PC-3 (cell line): ENCODE measurements at regions not wholly inside any gene's neighbourhood (a gene's known extent, or its start where the extent isn't known, plus 50 kb on each side); places are given as distances from the start of the nearest gene placed in this dataset.

ENCODE experiments used
- ATAC-seq: fragments of 200-7000 bp; cut with Tn5 transposase; 2 replicates; pipeline ENCODE4 v1.9.1; 2020; ENCODE audit warnings: mild to moderate bottlenecking, moderate library complexity
- BruUV-seq: library from RNA; stranded (reverse); fragments of 400-500 nt; replicated peaks from 2 replicates; lab custom pipeline; 2021; lab: Mats Ljungman, UMichigan
- CTCF ChIA-PET: fragments of 300-600 bp; sonication (Branson Sonifier 250); formaldehyde crosslinking; loops from one replicate; lab custom pipeline; 2022; ENCODE audit warnings: antibody characterized with exemption; lab: Charles Lee
- POLR2A ChIA-PET: fragments of 300-600 bp; sonication (Branson Sonifier 250); formaldehyde crosslinking; loops from one replicate; lab custom pipeline; 2022; ENCODE audit warnings: antibody characterized with exemption; ENCODE audit not compliant: unreplicated experiment; lab: Charles Lee
- DNase-seq: peaks from one replicate; pipeline ENCODE4 v3.0.0-alpha.2; 2015
- H2AFZ ChIP-seq: fragments of 300-600 bp; sonication (generic); 2 replicates; pipeline ENCODE4 v1.6.0; 2016; ENCODE audit warnings: antibody characterized with exemption, low read length
- H3F3A ChIP-seq: fragments of 300-600 bp; sonication (generic); one replicate; pipeline ENCODE4 v1.6.0; 2017; ENCODE audit warnings: antibody characterized with exemption, low read length, control low read depth, mild to moderate bottlenecking; ENCODE audit not compliant: unreplicated experiment
- H3K27ac ChIP-seq: fragments of 300-600 bp; sonication (generic); 2 replicates; pipeline ENCODE4 v1.5.1; 2016; ENCODE audit warnings: mild to moderate bottlenecking, low read length
- H3K27me3 ChIP-seq: fragments of 300-600 bp; sonication (generic); 2 replicates; pipeline ENCODE4 v1.6.1; 2016; ENCODE audit warnings: low read length, mixed read lengths
- H3K36me3 ChIP-seq: fragments of 300-600 bp; sonication (generic); 2 replicates; pipeline ENCODE4 v1.6.1; 2016; ENCODE audit warnings: low read depth, mixed run types, low read length, mixed read lengths
- H3K4me1 ChIP-seq: fragments of 300-600 bp; sonication (generic); 2 replicates; pipeline ENCODE4 v1.5.1; 2016; ENCODE audit warnings: low read length; ENCODE audit not compliant: insufficient read depth
- H3K4me2 ChIP-seq: fragments of 300-600 bp; sonication (generic); 2 replicates; pipeline ENCODE4 v1.6.0; 2016; ENCODE audit warnings: low read length
- H3K4me3 ChIP-seq: fragments of 300-600 bp; sonication (generic); 2 replicates; pipeline ENCODE4 v1.5.1; 2016; ENCODE audit warnings: mild to moderate bottlenecking, low read length, mixed read lengths
- H3K79me2 ChIP-seq: fragments of 300-600 bp; sonication (generic); 2 replicates; pipeline ENCODE4 v1.6.1; 2017; ENCODE audit warnings: low read length, mixed read lengths
- H3K9ac ChIP-seq: fragments of 300-600 bp; sonication (generic); 2 replicates; pipeline ENCODE4 v1.6.0; 2016; ENCODE audit warnings: mild to moderate bottlenecking, low read length
- H3K9me2 ChIP-seq: fragments of 300-600 bp; sonication (generic); replicated peaks from 2 replicates; pipeline ENCODE4 v1.6.1; 2016; ENCODE audit warnings: mixed run types, low read length, mixed read lengths
- H3K9me3 ChIP-seq: fragments of 300-600 bp; sonication (generic); 2 replicates; pipeline ENCODE4 v1.6.1; 2016; ENCODE audit warnings: low read length, mixed read lengths
- H4K20me1 ChIP-seq: fragments of 300-600 bp; sonication (generic); 2 replicates; pipeline ENCODE4 v1.6.1; 2016; ENCODE audit warnings: low read length, mixed read lengths
- EZH2 ChIP-seq: fragments of 300-600 bp; sonication (generic); IDR thresholded peaks from one replicate; pipeline ENCODE4 v1.6.1; 2017; ENCODE audit warnings: antibody characterized with exemption, mild to moderate bottlenecking, low read length; ENCODE audit not compliant: unreplicated experiment
- EZH2phosphoT487 ChIP-seq: fragments of 300-600 bp; sonication (generic); IDR thresholded peaks from 2 replicates; pipeline ENCODE4 v1.6.1; 2018; ENCODE audit warnings: mild to moderate bottlenecking, antibody characterized with exemption, low read length, borderline replicate concordance
- intact Hi-C: fragments of 100-400 bp; cut with micrococcal nuclease; formaldehyde crosslinking; loops from 2 replicates; pipeline ENCODE4 v1.9.0; 2023
- TF ChIP-seq, protein P1 (sequence below): fragments of 300-600 bp; sonication (generic); conservative IDR thresholded peaks from 2 replicates; pipeline ENCODE4 v1.5.1; 2017; ENCODE audit warnings: antibody characterized with exemption, low read depth, mild to moderate bottlenecking, low read length

DNA sequence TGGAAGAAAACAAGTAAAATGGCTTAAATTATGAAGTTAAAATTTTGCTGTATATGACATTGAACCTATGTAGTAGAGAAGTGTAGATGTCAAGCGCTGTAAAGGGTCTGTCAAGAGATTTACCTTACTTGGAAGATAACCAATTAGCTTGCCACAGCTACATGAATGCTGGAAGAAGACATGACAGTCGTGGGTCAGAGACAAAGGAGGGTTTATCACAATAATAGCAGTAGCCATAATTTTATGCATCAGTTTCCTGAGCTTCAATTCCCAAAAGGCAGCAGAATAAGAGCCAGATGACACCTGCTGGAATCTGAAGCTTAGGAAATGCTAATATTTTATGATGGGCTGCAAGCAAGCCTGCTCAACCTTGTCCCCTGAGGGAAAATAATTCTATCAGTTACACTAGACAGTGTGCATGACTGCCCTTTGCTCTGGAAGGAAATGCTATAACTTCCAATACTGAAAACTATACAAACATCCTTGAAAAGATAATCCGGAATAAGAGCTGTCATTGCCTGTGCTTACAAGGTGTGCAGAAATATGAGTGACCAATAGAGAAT lies 292.9 kb downstream of the PRDM5 start:
- no peaks in the 10 kb centered on the region for H3K79me2 ChIP-seq
- TF ChIP-seq EZH2phosphoT487 (no peak), EZH2 (no peak)
- TF ChIP-seq, protein P1, sequence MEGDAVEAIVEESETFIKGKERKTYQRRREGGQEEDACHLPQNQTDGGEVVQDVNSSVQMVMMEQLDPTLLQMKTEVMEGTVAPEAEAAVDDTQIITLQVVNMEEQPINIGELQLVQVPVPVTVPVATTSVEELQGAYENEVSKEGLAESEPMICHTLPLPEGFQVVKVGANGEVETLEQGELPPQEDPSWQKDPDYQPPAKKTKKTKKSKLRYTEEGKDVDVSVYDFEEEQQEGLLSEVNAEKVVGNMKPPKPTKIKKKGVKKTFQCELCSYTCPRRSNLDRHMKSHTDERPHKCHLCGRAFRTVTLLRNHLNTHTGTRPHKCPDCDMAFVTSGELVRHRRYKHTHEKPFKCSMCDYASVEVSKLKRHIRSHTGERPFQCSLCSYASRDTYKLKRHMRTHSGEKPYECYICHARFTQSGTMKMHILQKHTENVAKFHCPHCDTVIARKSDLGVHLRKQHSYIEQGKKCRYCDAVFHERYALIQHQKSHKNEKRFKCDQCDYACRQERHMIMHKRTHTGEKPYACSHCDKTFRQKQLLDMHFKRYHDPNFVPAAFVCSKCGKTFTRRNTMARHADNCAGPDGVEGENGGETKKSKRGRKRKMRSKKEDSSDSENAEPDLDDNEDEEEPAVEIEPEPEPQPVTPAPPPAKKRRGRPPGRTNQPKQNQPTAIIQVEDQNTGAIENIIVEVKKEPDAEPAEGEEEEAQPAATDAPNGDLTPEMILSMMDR, result no peak
- H3K9ac ChIP-seq, result no peak overlapping the region
- DNase-seq (no peak), ATAC-seq (no peak)
- H3K4me2 ChIP-seq, result no peak overlapping the region
- H3K9me3 ChIP-seq, result no peaks in the 10 kb centered on the region
- H2AFZ ChIP-seq, result no peak overlapping the region
- H3K4me1 ChIP-seq, result no peaks in the 10 kb centered on the region
- no peaks in the 10 kb centered on the region for H4K20me1 ChIP-seq
- POLR2A ChIA-PET, result no interaction called here
- H3K4me3 ChIP-seq, result no peak overlapping the region
- H3K27ac ChIP-seq, result no peak overlapping the region
- intact Hi-C loops, result no loop called here
- CTCF ChIA-PET, result no interaction called here
- H3K9me2 ChIP-seq, result no peaks in the 10 kb centered on the region
- no peaks in the 10 kb centered on the region for H3K27me3 ChIP-seq
- H3F3A ChIP-seq, result no peaks in the 10 kb centered on the region
- BruUV-seq, result no TSS peak
- no peaks in the 10 kb centered on the region for H3K36me3 ChIP-seq

DNA sequence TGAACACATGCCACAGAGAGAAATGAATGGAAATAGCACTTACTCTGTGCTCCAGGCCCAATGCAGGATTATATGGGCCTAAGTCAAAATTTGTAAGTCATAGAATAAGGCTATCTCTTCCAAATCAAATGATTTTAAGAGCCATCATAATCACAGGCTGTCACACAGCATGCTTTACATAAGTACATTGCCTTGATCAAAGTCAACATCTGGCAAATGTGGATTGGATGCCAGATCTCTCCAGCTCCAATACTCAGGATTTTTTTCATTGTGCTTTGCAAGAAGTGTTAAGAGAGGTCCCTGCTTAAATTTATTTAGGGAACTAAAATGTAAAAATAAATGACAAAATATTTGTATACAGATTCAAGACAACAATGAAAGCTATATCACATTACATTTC lies 299.9 kb downstream of the PRDM5 start:
- BruUV-seq, result no TSS peak
- Histone ChIP-seq H3K27me3 (peaks cover 6% of the 10 kb centered on the region; the same call in 1 of the 2 replicates), H3K9me3 (no peaks in the 10 kb centered on the region), H3K36me3 (no peaks in the 10 kb centered on the region), H3K27ac (no peak overlapping the region), H3K4me2 (no peak overlapping the region), H3K4me3 (no peak overlapping the region), H3K79me2 (no peaks in the 10 kb centered on the region), H3K9ac (no peak overlapping the region), H3F3A (no peaks in the 10 kb centered on the region), H2AFZ (no peak overlapping the region), H4K20me1 (no peaks in the 10 kb centered on the region), H3K9me2 (no peaks in the 10 kb centered on the region), H3K4me1 (no peaks in the 10 kb centered on the region)
- DNase-seq, result no peak
- POLR2A ChIA-PET, result no interaction called here
- no peak for ATAC-seq
- intact Hi-C loops, result no loop called here
- TF ChIP-seq EZH2phosphoT487 (no peak), EZH2 (no peak)
- TF ChIP-seq, protein P1, result no peak
- CTCF ChIA-PET, result no interaction called here

DNA sequence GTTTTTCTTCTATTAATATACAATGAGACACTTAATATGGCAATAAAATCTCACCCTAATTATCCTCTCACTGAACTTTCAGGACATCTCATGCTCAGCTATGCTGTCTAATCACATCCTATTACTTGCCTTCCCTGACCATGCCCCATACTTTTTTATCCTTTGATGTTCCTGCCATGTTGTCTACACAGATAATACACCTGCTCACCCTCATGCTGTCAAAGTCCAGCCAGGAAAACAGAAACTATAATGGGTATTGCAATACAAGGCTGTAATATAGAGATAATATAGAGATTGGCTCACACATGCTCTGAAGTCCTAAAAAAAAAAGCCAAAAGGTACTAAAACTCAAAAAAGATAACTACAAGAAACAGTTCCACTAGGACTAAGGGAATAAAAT lies 305.4 kb downstream of the PRDM5 start:
- no peaks in the 10 kb centered on the region for H3K27me3 ChIP-seq
- intact Hi-C loops, result no loop called here
- ATAC-seq (no peak), DNase-seq (no peak)
- H3K9me2 ChIP-seq, result no peaks in the 10 kb centered on the region
- no peak overlapping the region for H2AFZ ChIP-seq
- H3K4me1 ChIP-seq, result no peaks in the 10 kb centered on the region
- no peak for TF ChIP-seq EZH2phosphoT487
- TF ChIP-seq, protein P1, result no peak
- TF ChIP-seq EZH2, result no peak
- no peak overlapping the region for H3K9ac ChIP-seq
- H3K4me2 ChIP-seq, result no peak overlapping the region
- no peaks in the 10 kb centered on the region for H3K79me2 ChIP-seq
- ChIA-PET CTCF (no interaction called here), POLR2A (no interaction called here)
- H3K27ac ChIP-seq, result no peak overlapping the region
- H3K4me3 ChIP-seq, result no peak overlapping the region
- no peaks in the 10 kb centered on the region for H4K20me1 ChIP-seq
- no peaks in the 10 kb centered on the region for H3F3A ChIP-seq
- no TSS peak for BruUV-seq
- no peaks in the 10 kb centered on the region for H3K36me3 ChIP-seq
- H3K9me3 ChIP-seq, result no peaks in the 10 kb centered on the region
